GM19438 (cell line): ENCODE measurements at regions not wholly inside any gene's neighbourhood (a gene's known extent, or its start where the extent isn't known, plus 50 kb on each side); places are given as distances from the start of the nearest gene placed in this dataset.

Source experiments
- ATAC-seq: cut with Tn5 transposase; IDR thresholded peaks from one replicate; pipeline ENCODE4 v1.9.1; 2021; ENCODE audit warnings: low read depth; ENCODE audit not compliant: unreplicated experiment

DNA sequence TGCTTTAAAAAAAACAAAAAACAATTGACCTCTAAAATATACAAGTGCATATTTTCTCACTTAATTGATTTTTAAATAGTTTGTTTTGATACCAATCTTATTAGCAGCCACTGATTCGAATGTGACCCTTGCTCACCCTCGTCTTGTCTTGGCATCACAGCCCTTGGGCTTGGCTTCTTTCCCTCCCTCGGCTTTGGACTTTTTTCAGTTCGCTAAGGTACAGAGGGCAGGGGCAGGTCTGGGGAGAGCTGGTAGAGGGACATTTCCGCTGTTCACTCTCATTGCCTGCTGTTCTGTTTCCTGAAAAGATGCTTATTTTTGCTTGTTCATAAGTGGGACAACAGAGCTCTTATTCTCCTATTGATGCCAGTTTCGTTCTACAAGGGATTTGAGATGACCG lies 88.5 kb upstream of the RPS6KA3 start:
- no peak for ATAC-seq

DNA sequence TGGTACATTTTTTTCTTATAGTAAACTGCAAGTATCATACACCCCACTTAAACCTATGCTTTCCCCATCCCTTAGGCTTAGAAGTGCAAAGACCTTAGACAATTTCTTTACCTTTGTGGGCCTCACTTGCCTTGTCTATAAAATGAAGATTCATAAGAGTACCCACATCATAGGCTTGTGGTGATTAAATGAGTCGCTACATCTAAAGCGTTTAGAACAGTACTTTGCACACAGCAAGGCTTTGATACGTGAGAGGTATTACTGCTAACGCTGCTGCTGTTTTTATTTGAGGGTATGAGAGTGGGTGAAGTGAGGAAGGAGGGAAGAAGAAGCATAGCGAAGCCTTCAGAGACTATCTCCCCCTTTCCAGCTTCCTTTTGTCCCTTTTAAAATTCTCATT lies 87.8 kb upstream of the RPS6KA3 start:
- ATAC-seq: no peak

DNA sequence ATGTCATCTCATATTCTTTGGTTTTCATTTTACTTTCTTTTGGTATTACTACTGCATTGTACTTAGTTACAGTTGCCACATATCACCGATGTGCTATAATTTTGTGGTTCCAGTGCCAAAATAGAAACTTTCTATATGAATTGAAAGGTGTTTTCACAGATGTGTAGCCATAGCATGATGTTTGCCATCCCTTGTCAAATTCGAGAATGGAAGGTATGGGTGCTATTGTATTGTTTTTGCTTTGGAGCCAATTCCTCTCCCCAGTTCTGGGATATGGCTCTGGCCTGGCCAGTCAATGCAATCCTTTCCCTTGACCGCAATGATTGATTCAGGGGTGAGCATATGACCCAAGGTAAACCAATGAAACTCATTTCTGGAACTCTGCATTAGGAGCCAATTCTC lies 86.2 kb upstream of the RPS6KA3 start:
- ATAC-seq: no peak

DNA sequence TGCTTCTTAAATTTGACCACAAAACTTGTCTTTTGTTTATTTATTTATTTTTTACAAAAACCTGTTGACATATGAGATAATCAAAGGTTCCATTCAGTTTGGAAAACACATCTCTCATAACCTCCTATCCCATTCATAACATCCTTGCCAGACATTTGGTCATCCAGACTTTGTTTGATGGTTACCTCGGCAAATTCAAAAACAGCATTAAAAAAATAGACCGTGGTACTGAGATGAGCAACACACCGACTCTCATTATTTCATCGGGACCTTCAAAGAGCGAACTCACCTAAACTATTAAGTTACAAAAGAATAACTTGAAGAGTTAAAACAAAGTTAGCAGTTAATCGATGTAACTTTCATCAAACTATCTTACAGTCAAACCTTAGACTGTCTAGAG lies 85.8 kb upstream of the RPS6KA3 start:
- ATAC-seq: no peak

GRCh38 chrX:20350596-20350995 lies 83.9 kb upstream of the RPS6KA3 start:
- ATAC-seq: no peak

DNA sequence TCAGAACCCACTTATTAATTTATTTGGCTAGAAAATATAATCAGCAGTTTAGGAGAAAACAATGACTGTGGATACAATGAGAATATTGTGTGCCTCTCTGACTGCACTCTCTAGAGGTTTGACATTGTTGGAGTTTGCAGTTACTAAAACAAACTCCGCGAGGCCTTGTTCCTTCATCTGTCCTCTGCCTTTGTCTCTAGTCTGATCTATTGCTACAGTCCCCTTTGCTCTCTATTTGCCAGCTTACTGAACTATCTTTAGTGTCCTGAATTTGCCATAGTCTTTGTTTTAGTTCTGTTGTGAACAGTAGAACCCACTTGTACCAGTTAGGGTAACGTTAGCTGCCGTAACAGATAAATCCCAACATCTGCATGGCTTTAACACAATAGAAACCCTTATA lies 81.4 kb upstream of the RPS6KA3 start:
- ATAC-seq: no peak

DNA sequence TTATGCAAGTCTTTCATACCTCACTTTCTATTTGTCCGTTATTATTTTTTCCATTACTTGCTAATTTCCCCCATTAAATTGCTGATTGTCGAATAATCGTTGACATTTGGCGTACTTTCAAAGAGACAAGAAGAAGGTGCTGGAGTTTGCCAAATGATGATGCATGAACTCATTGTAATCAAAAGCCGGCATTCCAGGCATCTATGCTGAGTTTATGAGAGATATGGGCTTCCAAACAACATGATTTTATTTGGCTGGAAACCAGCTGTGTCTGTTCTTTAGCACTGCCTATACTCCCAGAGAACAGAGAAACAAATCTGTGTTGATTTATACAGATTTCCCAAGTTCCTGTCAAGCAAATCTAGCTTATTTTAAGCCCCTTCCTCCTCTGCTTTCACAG lies 80.8 kb upstream of the RPS6KA3 start:
- no peak for ATAC-seq

DNA sequence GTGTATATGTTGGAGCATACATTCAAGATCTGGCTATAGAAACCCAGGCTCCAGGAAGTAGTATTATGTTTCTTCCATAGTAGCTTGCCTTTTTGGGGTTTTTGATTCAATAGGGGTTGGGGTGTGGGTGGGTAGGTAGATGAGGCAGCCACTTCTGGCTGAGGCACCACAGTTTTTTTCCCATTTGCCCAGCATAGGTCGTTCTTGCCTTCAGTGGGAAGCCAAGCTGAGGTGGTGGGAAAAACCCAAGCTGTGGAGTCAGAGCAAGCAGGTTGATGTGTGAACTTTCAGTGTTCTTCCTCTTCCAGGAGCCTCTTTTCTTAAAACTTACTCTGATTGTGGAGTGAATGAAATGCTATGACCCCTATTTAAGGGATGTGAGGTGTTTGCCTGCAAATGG lies 67.0 kb upstream of the RPS6KA3 start:
- ATAC-seq: no peak

- ATAC-seq: no peak
Measured at GRCh38 chrX:20330545-20330944, 63.8 kb upstream of the RPS6KA3 start.

- ATAC-seq: no peak
Measured at GRCh38 chrX:20329435-20329834, 62.7 kb upstream of the RPS6KA3 start.

GRCh38 chrX:20325786-20326388 lies 59.2 kb upstream of the RPS6KA3 start:
- no peak for ATAC-seq

GRCh38 chrX:20322887-20323286 lies 56.2 kb upstream of the RPS6KA3 start:
- no peak for ATAC-seq

DNA sequence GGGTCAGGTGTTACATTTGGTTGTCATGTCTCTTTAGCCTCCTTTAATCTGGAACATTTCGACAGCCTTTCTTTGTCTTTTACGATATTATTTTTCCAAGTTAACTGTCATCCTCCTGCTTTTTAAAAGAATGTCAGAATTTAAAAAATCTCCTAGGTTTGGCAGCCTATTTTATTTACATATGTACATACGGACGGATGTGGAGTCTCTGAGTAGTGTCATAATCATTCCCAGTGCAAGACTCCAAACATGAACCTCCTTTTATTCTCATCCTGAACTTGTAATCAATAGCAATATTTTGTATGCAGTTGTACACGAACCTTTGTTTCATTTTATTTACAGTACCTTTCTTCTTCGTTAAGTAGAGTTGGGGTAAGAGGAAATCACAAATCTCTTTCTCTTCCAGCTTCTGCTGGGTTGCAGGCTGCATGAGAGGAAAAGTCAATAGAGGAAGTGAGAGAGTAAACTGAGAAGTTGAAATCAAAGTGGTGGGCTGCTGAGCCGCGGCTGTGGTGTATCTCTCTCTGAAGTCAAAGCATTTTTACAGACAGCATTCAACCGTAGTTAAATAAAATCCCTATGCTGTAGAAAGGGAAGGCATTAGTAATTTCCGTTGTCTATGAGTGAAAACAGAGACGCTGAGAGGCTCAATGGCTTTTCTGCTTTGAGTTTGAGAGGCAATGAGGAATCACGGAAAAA lies 53.9 kb upstream of the RPS6KA3 start:
- peak; percentile 88 for ATAC-seq

GRCh38 chrX:20319054-20319453 lies 52.3 kb upstream of the RPS6KA3 start:
- ATAC-seq: no peak

DNA sequence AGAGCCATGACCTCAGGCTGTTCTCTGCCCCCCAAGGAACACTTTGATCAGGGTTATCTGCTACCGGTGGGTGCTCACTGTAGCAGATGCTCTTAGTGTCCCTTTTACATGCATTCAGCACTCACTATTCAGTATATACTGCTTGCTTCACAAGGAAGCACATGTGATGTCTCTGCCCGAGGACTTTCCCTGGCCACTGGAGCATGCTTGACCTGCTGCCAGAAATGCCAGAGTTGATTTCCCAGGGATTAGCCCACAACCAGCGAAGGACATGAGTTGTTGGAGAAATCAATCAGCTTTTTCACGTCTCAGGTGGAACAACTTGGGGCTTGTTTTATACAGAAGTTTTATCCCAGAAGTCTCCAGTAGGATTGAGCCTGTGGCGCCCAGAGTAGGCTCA lies 51.2 kb upstream of the RPS6KA3 start:
- ATAC-seq: no peak
